ENCODE measurements at regions not wholly inside any gene's neighbourhood (a gene's known extent, or its start where the extent isn't known, plus 50 kb on each side); places are given as distances from the start of the nearest gene placed in this dataset.
"Not testable (repeated sequence)": the region's sequence is repeated elsewhere in the genome, so short reads cannot be mapped to it uniquely, and the experiment has no call there.

DNA sequence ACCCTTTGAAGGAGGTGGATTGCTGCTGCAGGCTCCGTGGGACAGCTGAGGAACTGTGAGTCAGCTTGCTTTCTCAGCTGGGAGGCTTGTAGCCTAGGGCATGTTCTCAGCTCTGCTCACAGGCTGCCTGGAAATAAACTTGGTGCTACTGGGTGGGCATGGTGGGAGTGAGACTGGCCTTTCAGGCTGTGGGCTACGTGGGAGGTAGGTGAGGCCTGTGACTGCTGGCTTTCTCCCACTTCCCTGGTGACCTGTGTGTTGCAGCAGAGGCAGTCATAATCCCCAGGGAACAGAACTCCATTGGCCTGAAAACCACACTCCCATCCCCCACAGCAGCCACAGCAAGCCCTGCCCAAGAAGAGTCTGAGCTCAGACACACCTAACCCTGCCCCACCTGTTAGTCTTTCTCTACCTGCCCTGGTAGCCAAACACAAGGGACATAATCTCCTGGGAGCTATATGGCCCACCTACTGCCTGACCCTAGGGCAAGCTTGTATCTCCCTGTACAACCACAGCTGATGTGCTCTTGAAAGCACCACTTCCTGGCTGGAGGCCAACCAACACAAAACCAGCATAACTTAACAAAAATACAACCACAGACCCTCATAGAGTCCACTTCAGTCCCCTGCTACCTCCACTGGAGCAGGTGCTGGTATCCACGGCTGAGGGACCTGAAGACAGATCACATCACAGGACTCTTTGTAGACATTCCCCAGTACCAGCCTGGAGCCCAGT, 236.5 kb downstream of the SQOR start:
- no peak overlapping the region for H3K4me3 ChIP-seq (ENCODE audit: low read depth, low read length)
- DNase-seq (ENCODE audit: low read depth): no peak
- TF ChIP-seq, protein P1, sequence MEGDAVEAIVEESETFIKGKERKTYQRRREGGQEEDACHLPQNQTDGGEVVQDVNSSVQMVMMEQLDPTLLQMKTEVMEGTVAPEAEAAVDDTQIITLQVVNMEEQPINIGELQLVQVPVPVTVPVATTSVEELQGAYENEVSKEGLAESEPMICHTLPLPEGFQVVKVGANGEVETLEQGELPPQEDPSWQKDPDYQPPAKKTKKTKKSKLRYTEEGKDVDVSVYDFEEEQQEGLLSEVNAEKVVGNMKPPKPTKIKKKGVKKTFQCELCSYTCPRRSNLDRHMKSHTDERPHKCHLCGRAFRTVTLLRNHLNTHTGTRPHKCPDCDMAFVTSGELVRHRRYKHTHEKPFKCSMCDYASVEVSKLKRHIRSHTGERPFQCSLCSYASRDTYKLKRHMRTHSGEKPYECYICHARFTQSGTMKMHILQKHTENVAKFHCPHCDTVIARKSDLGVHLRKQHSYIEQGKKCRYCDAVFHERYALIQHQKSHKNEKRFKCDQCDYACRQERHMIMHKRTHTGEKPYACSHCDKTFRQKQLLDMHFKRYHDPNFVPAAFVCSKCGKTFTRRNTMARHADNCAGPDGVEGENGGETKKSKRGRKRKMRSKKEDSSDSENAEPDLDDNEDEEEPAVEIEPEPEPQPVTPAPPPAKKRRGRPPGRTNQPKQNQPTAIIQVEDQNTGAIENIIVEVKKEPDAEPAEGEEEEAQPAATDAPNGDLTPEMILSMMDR (IDR thresholded peaks at IDR 0.05; ENCODE audit: insufficient read depth, low read length): no peak

- no peak for DNase-seq (ENCODE audit: low read depth)
- H3K4me3 ChIP-seq (ENCODE audit: low read depth, low read length): no peak overlapping the region
- TF ChIP-seq, protein P1 (IDR thresholded peaks at IDR 0.05; ENCODE audit: insufficient read depth, low read length): no peak
Measured at GRCh38 chr15:45873781-45874180, 239.0 kb downstream of the SQOR start.

DNA sequence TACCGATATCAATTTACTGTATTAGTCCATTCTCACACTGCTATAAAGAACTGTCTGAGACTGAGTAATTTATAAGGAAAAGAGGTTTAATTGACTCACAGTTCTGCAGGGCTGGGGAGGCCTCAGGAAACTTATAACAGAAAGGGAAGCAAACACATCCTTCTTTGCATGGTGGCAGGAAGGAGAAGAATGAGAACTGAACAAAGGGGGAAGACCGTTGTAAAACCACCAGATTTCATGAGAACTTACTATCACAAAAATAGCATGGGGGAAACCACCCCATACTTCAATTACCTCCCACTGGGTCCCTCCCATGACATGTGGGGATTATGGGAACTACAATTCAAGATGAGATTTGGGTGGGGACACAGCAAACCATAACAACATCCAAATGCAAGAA, 239.7 kb downstream of the SQOR start:
- not testable (repeated sequence) for H3K4me3 ChIP-seq (ENCODE audit: low read depth, low read length); DNase-seq (ENCODE audit: low read depth)

DNA sequence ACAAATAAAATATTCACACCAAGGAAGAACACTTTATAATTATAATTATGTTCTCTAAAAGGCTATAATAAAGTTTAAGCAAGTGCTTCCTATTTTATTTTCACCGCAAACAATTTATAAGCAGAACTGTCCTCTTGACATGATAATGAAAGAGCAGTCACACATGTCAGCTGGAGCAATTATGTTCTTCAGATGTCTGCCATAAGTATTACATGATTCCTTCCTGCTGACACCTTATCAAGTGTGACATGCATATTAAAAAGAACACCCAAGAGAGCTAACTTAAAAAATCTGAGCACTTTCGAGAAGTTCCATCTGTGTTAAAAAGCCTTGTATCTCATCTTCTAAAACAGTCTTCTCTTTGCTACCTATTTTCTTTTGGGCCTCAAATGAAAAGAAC, 249.5 kb downstream of the SQOR start:
- TF ChIP-seq, protein P1 (IDR thresholded peaks at IDR 0.05; ENCODE audit: insufficient read depth, low read length): no peak
- H3K4me3 ChIP-seq (ENCODE audit: low read depth, low read length): no peak overlapping the region
- no peak for DNase-seq (ENCODE audit: low read depth)

DNA sequence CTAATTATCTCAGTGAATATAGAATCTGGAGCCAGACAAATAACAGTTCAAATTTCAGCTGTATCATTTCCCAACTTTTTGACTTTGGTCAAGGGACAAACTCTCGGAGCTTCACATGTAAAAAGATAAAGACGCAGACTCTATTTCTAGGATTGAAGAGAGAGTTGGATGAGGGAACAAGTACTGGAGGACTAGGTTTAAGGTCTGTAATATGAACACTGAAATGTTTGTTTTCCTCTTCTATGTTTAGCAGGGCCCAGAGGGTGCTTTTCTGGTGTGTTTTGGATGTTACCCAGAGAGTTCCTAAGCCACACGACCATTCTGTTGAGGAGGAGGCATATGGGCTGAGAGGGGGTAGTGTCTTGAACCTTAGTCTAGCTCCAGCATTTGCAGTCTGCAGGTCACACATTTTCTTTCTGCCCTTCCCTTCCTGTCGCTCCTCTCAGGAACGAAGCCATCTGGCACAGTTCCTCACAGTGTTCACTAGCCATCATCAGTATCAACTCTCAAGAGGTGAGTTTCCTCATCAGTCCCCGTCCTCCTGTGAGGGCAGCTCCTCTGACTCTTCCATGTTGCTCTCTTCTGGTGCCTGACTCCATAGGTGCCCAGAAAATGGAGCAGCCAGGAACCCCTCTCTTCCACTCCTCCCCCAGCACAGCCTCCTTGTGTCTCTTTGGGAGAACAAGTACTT, 250.1 kb downstream of the SQOR start:
- TF ChIP-seq, protein P1 (IDR thresholded peaks at IDR 0.05; ENCODE audit: insufficient read depth, low read length): no peak
- H3K4me3 ChIP-seq (ENCODE audit: low read depth, low read length): no peak overlapping the region
- no peak for DNase-seq (ENCODE audit: low read depth)

DNA sequence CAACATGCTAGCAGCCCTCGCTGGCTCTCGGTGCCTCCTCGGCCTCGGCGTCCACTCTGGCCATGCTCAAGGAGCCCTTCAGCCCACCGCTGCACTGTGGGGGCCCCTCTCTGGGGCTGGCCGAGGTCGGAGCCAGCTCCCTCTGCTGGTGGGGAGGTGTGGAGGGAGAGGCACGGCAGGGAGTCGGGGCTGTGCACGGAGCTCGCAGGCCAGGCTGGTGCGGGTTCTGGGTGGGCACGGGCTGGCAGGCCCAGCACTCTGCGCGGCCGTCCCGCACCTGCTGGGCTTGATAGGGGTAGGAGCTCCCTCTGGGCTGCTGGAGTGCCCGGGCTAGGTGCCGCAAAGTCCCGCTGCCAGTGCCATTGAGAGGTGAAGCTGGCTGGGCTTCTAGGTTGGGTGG, 251.0 kb downstream of the SQOR start:
- DNase-seq (ENCODE audit: low read depth): no peak
- TF ChIP-seq, protein P1 (IDR thresholded peaks at IDR 0.05; ENCODE audit: insufficient read depth, low read length): no peak
- H3K4me3 ChIP-seq (ENCODE audit: low read depth, low read length): no peak overlapping the region

DNA sequence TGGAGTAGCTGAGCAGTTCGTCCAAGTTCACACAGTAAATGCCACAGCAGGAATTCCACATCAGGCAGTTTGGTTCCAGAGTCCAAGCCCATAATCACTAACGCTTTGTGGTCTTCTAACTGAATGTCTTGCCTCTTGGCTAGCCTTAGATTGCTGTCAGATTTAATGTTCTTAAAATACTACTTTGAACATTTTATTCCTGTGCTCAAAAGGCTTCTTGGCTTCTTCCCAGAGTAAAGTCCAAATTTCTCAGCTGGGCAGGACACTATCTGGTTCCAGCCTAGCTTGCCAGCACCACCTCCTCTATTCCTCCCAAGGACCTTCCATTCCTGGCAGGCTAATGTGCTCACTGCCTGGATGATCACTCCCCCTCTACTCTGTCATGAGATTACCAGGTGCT, 256.9 kb downstream of the SQOR start:
- TF ChIP-seq, protein P1 (IDR thresholded peaks at IDR 0.05; ENCODE audit: insufficient read depth, low read length): no peak
- no peak overlapping the region for H3K4me3 ChIP-seq (ENCODE audit: low read depth, low read length)
- DNase-seq (ENCODE audit: low read depth): no peak

Data from fibroblast of the aortic adventitia (primary cell).